ENCODE measurements at regions not wholly inside any gene's neighbourhood (a gene's known extent, or its start where the extent isn't known, plus 50 kb on each side); places are given as distances from the start of the nearest gene placed in this dataset.

- ChIA-PET POLR2A (no interaction called here), CTCF (no interaction called here)
- no peaks in the 10 kb centered on the region for H3K4me1 ChIP-seq (ENCODE audit: control insufficient read depth, insufficient read depth, low read length)
- H3K27ac ChIP-seq (ENCODE audit: low read length) = no peak overlapping the region
- peaks cover 12% of the 10 kb centered on the region; the same call in 1 of the 2 replicates for H3K9me3 ChIP-seq (ENCODE audit: control insufficient read depth, insufficient read depth, low read depth, low read length)
- BruUV-seq (replicated peaks) = no TSS peak
- H3K4me3 ChIP-seq (ENCODE audit: low read depth in 2 of 2, low read length in 2 of 2) = no peak overlapping the region
- DNase-seq (ENCODE audit: low read depth, low spot score) = no peak
- H3K36me3 ChIP-seq (ENCODE audit: control insufficient read depth, insufficient read depth, low read length) = no peaks in the 10 kb centered on the region
- intact Hi-C loops (cut with micrococcal nuclease; ENCODE audit: unreplicated experiment) = no loop called here
- H3K27me3 ChIP-seq (ENCODE audit: control insufficient read depth, insufficient read depth, low read length) = no peaks in the 10 kb centered on the region
- in situ Hi-C loops (cut with HindIII; ENCODE audit: low pct_unique_long_range_greater_than_20kb, low sequenced_read_pairs) = no loop called here
- ATAC-seq = no peak
- TF ChIP-seq SIN3A (IDR thresholded peaks at IDR 0.05; ENCODE audit: borderline replicate concordance, insufficient read depth, low read depth, low read length) (no peak), POLR2AphosphoS5 (IDR thresholded peaks at IDR 0.05; ENCODE audit: low read depth, low read length) (no peak), TCF7L2 (IDR thresholded peaks at IDR 0.05; ENCODE audit: low read depth, low read length) (no peak), REST (IDR thresholded peaks at IDR 0.05; ENCODE audit: insufficient read depth in 1 of 2, low read depth in 2 of 2, low read length in 1 of 2) (no peak)
- TF ChIP-seq, protein P1, sequence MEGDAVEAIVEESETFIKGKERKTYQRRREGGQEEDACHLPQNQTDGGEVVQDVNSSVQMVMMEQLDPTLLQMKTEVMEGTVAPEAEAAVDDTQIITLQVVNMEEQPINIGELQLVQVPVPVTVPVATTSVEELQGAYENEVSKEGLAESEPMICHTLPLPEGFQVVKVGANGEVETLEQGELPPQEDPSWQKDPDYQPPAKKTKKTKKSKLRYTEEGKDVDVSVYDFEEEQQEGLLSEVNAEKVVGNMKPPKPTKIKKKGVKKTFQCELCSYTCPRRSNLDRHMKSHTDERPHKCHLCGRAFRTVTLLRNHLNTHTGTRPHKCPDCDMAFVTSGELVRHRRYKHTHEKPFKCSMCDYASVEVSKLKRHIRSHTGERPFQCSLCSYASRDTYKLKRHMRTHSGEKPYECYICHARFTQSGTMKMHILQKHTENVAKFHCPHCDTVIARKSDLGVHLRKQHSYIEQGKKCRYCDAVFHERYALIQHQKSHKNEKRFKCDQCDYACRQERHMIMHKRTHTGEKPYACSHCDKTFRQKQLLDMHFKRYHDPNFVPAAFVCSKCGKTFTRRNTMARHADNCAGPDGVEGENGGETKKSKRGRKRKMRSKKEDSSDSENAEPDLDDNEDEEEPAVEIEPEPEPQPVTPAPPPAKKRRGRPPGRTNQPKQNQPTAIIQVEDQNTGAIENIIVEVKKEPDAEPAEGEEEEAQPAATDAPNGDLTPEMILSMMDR (IDR thresholded peaks at IDR 0.05) = no peak
Observed at GRCh38 chr1:79325705-79326104, 319.2 kb upstream of the ADGRL4 start.

DNA sequence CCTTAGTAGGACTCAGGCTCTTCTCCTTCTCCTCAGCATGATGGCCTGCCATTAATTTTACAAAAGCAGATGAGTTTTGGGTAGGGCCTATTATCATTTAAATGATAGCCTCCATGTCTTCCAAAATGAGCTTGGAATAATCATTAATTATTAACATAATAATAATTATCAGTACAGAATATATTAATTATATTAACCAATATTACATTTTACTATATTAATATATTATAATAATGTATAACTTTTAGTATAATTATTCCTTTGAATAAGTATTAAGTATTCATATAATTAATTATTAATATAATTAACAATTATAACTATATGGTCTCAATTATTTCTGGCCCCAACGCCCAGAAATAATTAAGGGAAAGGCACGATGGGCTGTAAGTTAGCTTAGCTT, 318.6 kb upstream of the ADGRL4 start:
- DNase-seq (ENCODE audit: low read depth, low spot score) = no peak
- ChIA-PET CTCF (no interaction called here), POLR2A (no interaction called here)
- intact Hi-C loops (cut with micrococcal nuclease; ENCODE audit: unreplicated experiment) = no loop called here
- Histone ChIP-seq H3K27ac (ENCODE audit: low read length) (no peak overlapping the region), H3K36me3 (ENCODE audit: control insufficient read depth, insufficient read depth, low read length) (no peaks in the 10 kb centered on the region), H3K4me3 (ENCODE audit: low read depth in 2 of 2, low read length in 2 of 2) (no peak overlapping the region), H3K4me1 (ENCODE audit: control insufficient read depth, insufficient read depth, low read length) (no peaks in the 10 kb centered on the region), H3K27me3 (ENCODE audit: control insufficient read depth, insufficient read depth, low read length) (no peaks in the 10 kb centered on the region), H3K9me3 (ENCODE audit: control insufficient read depth, insufficient read depth, low read depth, low read length) (peaks cover 12% of the 10 kb centered on the region; the same call in 1 of the 2 replicates)
- in situ Hi-C loops (cut with HindIII; ENCODE audit: low pct_unique_long_range_greater_than_20kb, low sequenced_read_pairs) = no loop called here
- no TSS peak for BruUV-seq (replicated peaks)
- TF ChIP-seq TCF7L2 (IDR thresholded peaks at IDR 0.05; ENCODE audit: low read depth, low read length) (no peak), REST (IDR thresholded peaks at IDR 0.05; ENCODE audit: insufficient read depth in 1 of 2, low read depth in 2 of 2, low read length in 1 of 2) (no peak), SIN3A (IDR thresholded peaks at IDR 0.05; ENCODE audit: borderline replicate concordance, insufficient read depth, low read depth, low read length) (no peak), POLR2AphosphoS5 (IDR thresholded peaks at IDR 0.05; ENCODE audit: low read depth, low read length) (no peak)
- TF ChIP-seq, protein P1 (IDR thresholded peaks at IDR 0.05) = no peak
- no peak for ATAC-seq

Data from Panc1 (cell line).